HG02610 (cell line): ENCODE measurements at regions not wholly inside any gene's neighbourhood (a gene's known extent, or its start where the extent isn't known, plus 50 kb on each side); places are given as distances from the start of the nearest gene placed in this dataset.
"Not testable (repeated sequence)": the region's sequence is repeated elsewhere in the genome, so short reads cannot be mapped to it uniquely, and the experiment has no call there.

Experiments
- ATAC-seq: cut with Tn5 transposase; IDR thresholded peaks from one replicate; pipeline ENCODE4 v1.9.1; 2021; ENCODE audit warnings: mild to moderate bottlenecking, moderate library complexity; ENCODE audit not compliant: unreplicated experiment

- ATAC-seq = no peak
Observed at GRCh38 chr2:128413718-128414341, 95.2 kb upstream of the HS6ST1 start.

- ATAC-seq = no peak
Observed at GRCh38 chr2:128414351-128414750, 95.7 kb upstream of the HS6ST1 start.

GRCh38 chr2:128414946-128415778 is 96.5 kb upstream of the HS6ST1 start:
- no peak for ATAC-seq

DNA sequence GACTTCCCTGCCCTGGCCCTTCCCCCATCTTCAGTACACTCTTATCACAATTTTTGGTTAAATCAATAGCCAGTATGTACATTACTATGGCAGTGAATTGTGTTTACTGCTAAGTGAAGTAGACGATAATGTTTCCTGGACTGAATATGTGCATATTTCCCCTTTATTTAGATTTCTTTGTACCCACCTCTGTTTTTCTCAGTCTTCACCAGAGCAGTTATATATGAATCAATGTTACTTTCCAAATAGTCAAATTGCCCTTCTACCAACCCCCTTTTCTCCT is 97.1 kb upstream of the HS6ST1 start:
- ATAC-seq = no peak

DNA sequence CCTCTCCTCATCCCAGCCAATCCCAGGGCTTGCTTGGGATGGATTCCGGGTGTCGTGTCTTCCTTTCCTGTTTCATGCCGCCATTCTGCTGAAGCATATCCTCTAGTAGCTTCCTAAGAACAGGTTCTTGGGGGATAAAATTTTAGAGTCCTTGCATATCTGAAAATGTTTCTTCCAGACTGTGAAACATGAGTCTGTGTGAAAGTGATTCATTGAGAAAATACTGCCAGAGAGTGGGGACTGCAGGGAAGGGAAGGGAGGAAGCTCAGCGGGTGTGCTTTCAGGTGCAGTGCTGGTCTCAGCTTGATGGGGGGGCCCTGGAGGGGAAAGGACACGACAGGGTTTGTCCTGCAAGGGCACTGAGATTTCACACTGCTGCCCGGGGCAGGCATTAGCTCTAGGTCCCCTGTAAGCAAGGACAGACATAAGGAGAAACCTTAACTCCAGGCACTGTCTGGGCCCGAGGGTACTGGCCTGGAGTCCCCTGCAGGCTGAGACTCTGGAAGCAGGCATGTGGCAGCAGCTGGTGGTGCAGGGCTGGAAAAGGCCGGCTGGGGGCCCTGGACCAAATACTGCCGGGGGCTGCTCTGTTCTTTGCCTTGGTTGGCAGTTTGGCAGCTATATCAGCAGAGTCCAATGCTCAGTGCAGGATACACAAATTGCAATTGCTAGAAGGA is 97.6 kb upstream of the HS6ST1 start:
- ATAC-seq = no peak

DNA sequence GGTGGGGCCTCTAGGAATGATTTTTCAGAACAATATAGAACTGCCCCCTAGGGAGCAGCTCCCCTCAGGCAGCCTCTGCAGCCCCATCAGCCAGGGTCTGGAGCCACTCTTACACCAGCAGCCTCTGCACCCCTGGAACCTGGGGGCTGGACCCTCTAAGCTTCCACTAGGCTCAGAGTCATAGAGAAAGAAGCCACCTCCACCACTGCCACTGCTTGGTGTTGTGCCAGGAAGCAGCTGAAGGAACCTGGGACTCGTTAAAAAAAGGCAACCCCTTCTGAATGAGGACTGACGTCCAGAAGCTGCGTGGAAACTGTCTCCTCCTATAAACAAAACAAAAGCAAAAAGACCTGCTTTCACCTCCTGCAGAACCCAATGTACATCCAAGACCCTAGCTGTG is 98.1 kb upstream of the HS6ST1 start:
- no peak for ATAC-seq

- not testable (repeated sequence) for ATAC-seq
Observed at GRCh38 chr2:128417264-128417663, 98.6 kb upstream of the HS6ST1 start.

DNA sequence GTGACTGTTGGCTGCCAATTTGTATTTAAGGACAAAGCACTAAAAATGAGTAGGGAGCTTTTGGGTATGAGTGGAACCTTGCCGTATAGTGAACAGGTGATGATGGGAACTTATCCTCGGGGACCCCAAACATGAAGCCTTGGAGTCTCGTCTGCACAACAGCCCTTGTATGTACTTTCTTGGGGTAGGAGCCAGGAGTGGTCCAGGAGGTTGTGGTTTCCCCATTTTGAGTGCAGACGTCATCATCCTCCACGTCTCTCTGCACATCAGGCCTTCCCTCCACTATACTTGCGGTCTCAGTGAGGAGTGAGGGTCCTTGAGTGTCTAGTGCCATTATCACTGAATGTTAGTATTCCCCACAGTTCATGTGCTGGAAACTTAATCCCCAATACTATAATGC is 101.5 kb upstream of the HS6ST1 start:
- ATAC-seq = no peak

DNA sequence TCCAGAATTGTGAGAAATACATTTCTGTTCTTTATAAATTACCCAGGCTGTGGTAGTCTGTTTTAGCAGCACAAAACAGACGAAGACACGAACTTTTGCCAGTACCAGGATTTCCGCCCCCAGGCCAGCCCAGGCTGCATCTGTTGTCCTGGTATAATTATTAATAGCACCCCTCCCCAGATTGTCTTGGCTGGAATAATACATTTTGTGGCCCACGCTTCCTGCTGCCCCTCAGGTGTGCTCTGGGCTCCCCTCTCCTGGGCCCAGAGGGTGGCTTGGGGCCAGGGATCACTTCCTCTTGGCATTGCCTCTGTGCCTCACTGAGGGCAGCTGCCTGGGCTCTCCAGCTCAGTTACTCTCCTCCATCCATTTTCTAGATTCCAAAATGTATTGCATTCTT is 102.1 kb upstream of the HS6ST1 start:
- ATAC-seq = no peak

DNA sequence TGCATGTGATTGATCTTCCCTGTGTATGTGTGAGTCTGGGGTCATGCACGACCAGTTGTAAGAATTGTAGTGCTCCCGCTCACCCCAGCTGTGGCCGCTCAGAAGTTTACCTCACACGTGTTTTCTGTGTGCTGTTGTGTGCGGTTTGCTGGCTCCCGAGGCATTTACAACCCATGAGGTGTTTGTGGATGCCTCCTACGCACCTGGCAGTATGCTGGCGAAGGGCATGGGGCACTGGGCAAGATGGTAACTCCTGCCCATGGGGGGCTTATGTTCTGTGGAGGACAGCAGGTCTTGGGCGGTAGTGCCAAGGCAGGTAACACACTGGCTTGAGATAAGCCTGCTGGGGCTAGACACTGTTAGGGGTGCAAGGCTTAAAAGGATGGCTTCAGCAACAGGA is 102.6 kb upstream of the HS6ST1 start:
- ATAC-seq = no peak

DNA sequence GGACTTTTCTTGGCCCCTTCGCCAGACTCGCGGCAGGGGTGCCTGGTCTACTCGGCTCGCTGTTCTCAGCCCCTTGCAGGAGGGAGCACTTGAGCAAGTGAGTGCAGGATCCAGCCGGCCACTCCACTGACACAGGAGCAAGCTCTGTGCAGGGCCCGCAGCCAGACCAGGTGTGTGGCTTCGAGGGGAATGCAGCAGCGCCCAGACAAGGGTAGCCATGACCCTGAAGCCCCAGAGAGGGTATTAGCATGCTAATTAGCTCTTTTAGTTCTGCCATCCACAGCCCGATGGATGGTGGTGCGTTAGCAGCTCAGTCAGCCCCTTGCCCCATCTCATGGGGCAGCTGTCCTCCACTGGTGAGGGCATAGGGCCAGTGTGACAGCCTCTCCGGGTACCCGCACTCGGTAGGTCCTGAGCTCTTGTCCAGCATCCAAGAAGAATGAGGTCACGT is 103.2 kb upstream of the HS6ST1 start:
- no peak for ATAC-seq

- no peak for ATAC-seq
Observed at GRCh38 chr2:128422571-128422970, 103.9 kb upstream of the HS6ST1 start.

DNA sequence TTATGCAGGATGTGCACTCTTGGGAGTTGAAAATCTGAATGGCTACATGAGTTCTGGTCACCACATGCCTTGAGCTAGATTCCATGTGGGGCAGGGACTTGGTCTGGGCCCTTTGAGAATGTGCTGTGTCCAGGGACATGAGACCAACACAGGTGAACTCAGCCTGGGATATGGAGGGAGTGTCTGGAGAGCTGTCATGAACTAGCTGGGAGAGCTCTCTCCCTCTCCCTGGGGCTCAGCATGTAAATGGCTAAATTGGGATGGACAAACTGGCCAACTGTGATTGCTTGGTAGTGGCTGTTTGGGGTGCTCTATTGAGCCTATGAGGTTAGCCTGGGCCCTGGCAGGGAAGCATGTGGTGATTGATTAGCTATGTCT is 105.1 kb upstream of the HS6ST1 start:
- ATAC-seq = no peak

DNA sequence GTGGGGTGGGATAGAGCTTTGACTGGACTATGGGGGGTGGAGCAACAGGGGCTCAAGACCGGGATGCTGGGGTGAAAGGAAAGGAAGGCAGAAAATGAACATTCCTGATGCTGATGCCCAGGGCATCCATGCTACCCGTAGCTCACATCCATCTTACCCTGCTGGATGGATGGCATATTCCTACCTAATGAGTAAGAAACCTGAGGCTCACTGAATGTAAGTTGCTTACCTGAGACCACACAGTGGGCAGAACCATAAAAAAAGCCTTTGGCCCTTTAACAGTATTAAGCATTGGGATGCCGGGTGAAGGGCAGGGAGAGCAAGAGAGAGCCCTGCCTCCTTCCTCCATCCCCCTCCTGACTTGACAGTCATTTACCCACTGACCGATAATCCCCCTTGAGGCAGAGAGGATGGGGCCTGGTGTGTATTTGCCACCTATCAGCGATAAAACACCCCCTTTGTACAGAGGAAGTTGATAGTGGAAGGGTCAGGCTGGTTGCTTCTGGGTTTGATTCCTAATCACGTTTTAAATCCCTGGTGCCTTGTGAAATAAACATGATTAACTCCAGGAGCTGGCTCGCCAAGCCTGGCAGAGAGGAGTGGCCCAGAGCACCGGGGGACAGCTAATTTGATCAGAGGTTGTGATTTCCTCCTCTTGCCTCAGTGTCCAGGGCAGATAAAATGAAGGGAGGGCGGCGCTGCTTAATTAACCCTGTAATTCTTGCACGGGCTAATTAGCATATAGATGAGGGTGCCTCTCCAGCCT is 105.9 kb upstream of the HS6ST1 start:
- no peak for ATAC-seq

DNA sequence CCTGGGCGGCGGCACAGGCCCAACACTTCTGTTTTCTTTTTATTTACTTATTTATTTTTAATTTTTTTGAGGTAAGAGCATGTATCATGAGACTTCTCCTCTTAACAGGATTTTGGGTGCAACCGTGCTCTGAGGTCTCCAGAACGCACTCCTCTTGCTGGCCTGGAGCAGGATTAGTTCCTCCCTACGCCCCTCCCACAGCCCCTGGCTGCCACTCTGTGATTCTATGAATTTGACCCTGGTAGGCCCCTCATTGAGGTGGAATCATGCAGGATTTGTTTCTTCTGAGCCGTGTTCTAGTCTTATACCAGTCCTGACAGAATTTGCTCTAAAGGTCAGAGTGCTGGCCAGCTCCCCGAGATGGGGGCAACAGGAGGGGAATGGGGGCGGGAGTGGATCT is 106.5 kb upstream of the HS6ST1 start:
- ATAC-seq = no peak

- ATAC-seq = no peak
Observed at GRCh38 chr2:128425731-128426620, 107.3 kb upstream of the HS6ST1 start.

- no peak for ATAC-seq
Observed at GRCh38 chr2:128427413-128427755, 108.7 kb upstream of the HS6ST1 start.

- ATAC-seq = no peak
Observed at GRCh38 chr2:128428415-128428814, 109.7 kb upstream of the HS6ST1 start.

GRCh38 chr2:128432423-128432822 is 113.8 kb upstream of the HS6ST1 start:
- ATAC-seq = no peak

DNA sequence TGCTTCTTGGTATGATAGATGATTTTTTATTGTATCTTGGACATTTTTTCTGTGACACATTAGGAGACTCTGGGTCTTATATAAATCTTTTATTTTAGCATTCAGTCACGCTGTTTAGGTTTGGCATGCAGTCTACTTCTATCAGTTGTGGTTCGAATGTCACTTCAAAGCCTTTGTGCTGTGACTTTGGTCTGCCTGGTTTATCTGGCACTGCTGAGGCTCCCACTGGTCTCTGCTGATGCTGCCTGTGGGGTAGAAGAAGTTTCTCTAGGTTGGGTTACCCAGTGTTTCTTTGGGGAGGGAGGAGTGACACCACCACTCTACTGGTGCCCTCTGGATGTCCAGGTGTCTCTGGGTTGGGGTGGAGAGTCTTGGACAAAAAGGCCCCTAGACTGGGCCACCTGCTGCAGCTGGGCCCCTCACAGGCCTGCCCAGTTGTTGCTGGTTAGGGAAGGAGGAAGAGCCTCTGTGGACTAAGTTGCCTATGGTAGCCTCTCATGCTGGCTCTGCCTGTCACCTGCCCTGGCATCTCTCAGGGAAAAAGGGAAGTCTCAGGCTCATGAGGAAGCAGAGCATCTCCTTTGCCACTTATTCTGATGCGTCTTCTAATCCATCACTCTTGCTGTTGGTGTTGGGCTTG is 115.4 kb upstream of the HS6ST1 start:
- no peak for ATAC-seq
